A673 (cell line): ENCODE measurements at regions not wholly inside any gene's neighbourhood (a gene's known extent, or its start where the extent isn't known, plus 50 kb on each side); places are given as distances from the start of the nearest gene placed in this dataset.

Experiments used
- BruUV-seq: library from RNA; stranded (reverse); fragments of 400-500 nt; replicated peaks from 2 replicates; lab custom pipeline; 2021; lab: Mats Ljungman, UMichigan
- CTCF ChIA-PET: fragments of 300-600 bp; sonication (Branson Sonifier 250); formaldehyde crosslinking; loops from one replicate; lab custom pipeline; 2022; ENCODE audit warnings: antibody characterized with exemption; lab: Charles Lee
- POLR2A ChIA-PET: fragments of 300-600 bp; sonication (Branson Sonifier 250); formaldehyde crosslinking; loops from one replicate; lab custom pipeline; 2022; ENCODE audit warnings: antibody characterized with exemption; ENCODE audit not compliant: low non-redundant PET; lab: Charles Lee
- DNase-seq: peaks from one replicate; pipeline ENCODE4 v3.0.0-alpha.2; 2015; ENCODE audit warnings: low spot score
- H3K27ac ChIP-seq: fragments of 200-600 bp; sonication (generic); 2 replicates; pipeline ENCODE4 v1.5.1; 2016; ENCODE audit warnings: mixed run types, low read depth, mild to moderate bottlenecking, mixed read lengths, antibody characterized with exemption, low read length; ENCODE audit not compliant: poor library complexity, severe bottlenecking
- H3K27me3 ChIP-seq: fragments of 200-600 bp; sonication (generic); replicated peaks from 2 replicates; pipeline ENCODE4 v1.6.1; 2017; ENCODE audit warnings: mixed run types, low read depth, mild to moderate bottlenecking, mixed read lengths, antibody characterized with exemption, low read length; ENCODE audit not compliant: insufficient read depth, poor library complexity
- H3K36me3 ChIP-seq: fragments of 200-600 bp; sonication (generic); 2 replicates; pipeline ENCODE4 v1.6.1; 2016; ENCODE audit warnings: mixed run types, mild to moderate bottlenecking, mixed read lengths, antibody characterized with exemption, low read length; ENCODE audit not compliant: insufficient read depth, poor library complexity, severe bottlenecking
- H3K4me1 ChIP-seq: fragments of 200-600 bp; sonication (generic); 2 replicates; pipeline ENCODE4 v1.6.1; 2017; ENCODE audit warnings: mixed run types, mild to moderate bottlenecking, mixed read lengths, antibody characterized with exemption, low read length; ENCODE audit not compliant: insufficient read depth, poor library complexity, severe bottlenecking
- H3K4me3 ChIP-seq: fragments of 200-600 bp; sonication (generic); 2 replicates; pipeline ENCODE4 v1.5.1; 2016; ENCODE audit warnings: low read depth, mixed run types, mild to moderate bottlenecking, mixed read lengths, low read length; ENCODE audit not compliant: poor library complexity, severe bottlenecking
- H3K9me3 ChIP-seq: fragments of 200-600 bp; sonication (generic); 2 replicates; pipeline ENCODE4 v1.6.1; 2016; ENCODE audit warnings: mixed run types, low read depth, mild to moderate bottlenecking, mixed read lengths, antibody characterized with exemption, low read length; ENCODE audit not compliant: poor library complexity, severe bottlenecking
- CTCF ChIP-seq: fragments of 300-800, 200-600 bp; sonication (generic); conservative IDR thresholded peaks from 2 replicates; pipeline ENCODE4 v1.5.1; 2017; ENCODE audit warnings: low read depth, mild to moderate bottlenecking, antibody characterized with exemption, low read length, moderate library complexity, mixed read lengths
- EZH2 ChIP-seq: fragments of 200-600 bp; sonication (generic); IDR thresholded peaks from 2 replicates; pipeline ENCODE4 v1.6.1; 2017; ENCODE audit warnings: borderline replicate concordance, low read depth, mild to moderate bottlenecking, mixed read lengths, antibody characterized with exemption, low read length; ENCODE audit not compliant: poor library complexity, severe bottlenecking
- intact Hi-C: fragments of 100-400 bp; cut with micrococcal nuclease; formaldehyde crosslinking; loops from one replicate; pipeline ENCODE4 v1.10.0; 2022; ENCODE audit not compliant: unreplicated experiment

- H3K36me3 ChIP-seq, result no peaks in the 10 kb centered on the region
- intact Hi-C loops, result no loop called here
- BruUV-seq, result no TSS peak
- TF ChIP-seq EZH2 (no peak), CTCF (no peak)
- POLR2A ChIA-PET, result no interaction called here
- H3K4me3 ChIP-seq, result no peak overlapping the region
- no peaks in the 10 kb centered on the region for H3K9me3 ChIP-seq
- no peaks in the 10 kb centered on the region for H3K27me3 ChIP-seq
- no peak overlapping the region for H3K27ac ChIP-seq
- CTCF ChIA-PET, result no interaction called here
- peak; percentile 39 for DNase-seq
- H3K4me1 ChIP-seq, result no peaks in the 10 kb centered on the region
Observed at GRCh38 chr2:117086943-117087250, 727.6 kb upstream of the DDX18 start.

DNA sequence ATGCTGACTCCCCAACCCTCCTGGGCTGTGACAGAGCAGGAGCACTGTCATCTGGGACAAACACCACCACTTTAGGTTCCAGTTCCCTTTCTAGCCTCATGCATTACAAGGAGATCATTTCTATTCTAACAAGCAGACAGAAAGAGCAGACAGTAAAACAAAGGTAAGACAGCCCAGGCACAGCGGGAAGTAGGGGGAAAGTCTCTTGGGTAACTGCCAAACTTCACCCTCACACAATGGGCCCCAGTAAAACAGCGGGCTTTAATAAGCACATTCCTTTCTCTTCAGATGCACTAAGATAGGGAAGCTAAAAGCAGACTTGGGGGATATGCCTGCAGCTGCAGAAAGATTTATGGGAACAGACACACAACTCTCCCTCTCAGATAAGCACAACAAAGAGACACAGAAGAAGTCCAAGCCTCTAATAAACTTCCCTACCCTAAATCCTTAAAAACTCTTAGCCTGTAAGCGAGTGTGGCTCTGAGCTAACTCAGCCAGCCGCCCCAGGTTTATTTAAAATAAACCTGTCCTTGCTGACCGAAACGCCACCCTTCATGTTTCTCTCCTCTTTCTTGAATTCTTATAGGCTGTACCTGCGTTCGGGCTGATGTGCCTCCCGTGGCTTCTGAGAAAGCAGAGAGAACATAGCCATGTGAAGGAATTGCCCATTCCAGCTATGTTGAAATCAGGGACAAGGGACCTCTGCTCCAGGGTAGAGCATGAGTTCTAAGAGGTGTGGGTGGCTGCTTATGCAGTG, 726.8 kb upstream of the DDX18 start:
- Histone ChIP-seq H3K4me1 (no peaks in the 10 kb centered on the region), H3K4me3 (no peak overlapping the region), H3K27ac (no peak overlapping the region), H3K36me3 (no peaks in the 10 kb centered on the region), H3K27me3 (no peaks in the 10 kb centered on the region), H3K9me3 (no peaks in the 10 kb centered on the region)
- ChIA-PET POLR2A (no interaction called here), CTCF (no interaction called here)
- peak; percentile 71 for DNase-seq
- BruUV-seq, result no TSS peak
- intact Hi-C loops, result no loop called here
- TF ChIP-seq CTCF (no peak), EZH2 (no peak)

DNA sequence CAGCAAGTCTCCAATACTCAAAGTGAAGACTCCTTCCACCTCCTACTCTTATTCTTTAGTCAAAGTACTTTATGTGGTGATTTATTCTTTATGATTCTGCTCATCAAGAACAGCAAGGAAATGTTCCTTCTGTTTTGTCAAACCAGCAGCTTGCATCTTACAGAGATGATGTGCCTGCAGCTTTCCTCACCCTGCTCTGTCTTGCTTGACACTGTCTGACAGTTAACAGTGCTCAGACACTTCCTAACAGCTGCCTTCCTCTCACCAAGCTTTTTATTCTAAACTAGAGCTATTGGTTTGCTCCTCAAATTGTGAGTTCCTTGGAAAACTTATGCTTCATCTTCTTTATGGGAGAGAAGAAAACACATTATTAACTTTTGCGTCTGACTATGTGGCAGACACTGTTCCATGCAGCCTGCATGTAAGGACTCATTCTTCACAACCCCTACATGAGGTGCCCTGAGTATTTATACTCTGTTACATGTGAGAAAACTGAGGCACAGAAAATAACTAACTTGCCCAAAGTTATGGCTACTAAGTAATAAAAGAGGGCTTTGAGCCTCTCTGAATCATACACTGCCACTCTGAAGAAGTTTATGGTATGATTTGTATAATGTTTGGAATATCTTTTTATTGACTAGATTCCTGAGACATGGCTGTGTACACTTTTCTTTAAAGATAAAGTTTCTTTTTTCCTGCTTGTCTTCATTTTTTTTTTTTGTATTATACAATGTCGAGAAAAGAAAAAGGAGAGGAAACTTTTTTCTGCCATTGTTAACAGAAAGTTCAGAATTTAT, 723.3 kb upstream of the DDX18 start:
- no peak for TF ChIP-seq EZH2
- no peak for TF ChIP-seq CTCF
- BruUV-seq, result no TSS peak
- intact Hi-C loops, result no loop called here
- Histone ChIP-seq H3K36me3 (no peaks in the 10 kb centered on the region), H3K4me1 (no peaks in the 10 kb centered on the region), H3K4me3 (no peak overlapping the region), H3K27me3 (no peaks in the 10 kb centered on the region), H3K9me3 (no peaks in the 10 kb centered on the region), H3K27ac (no peak overlapping the region)
- DNase-seq, result no peak
- CTCF ChIA-PET, result no interaction called here
- POLR2A ChIA-PET, result no interaction called here
